HG02763 (cell line): ENCODE measurements at regions not wholly inside any gene's neighbourhood (a gene's known extent, or its start where the extent isn't known, plus 50 kb on each side); places are given as distances from the start of the nearest gene placed in this dataset.

ENCODE experiments used
- ATAC-seq: cut with Tn5 transposase; IDR thresholded peaks from one replicate; pipeline ENCODE4 v1.9.1; 2021; ENCODE audit warnings: mild to moderate bottlenecking, moderate library complexity; ENCODE audit not compliant: unreplicated experiment

- no peak for ATAC-seq
These were observed 61.5 kb upstream of the WLS start for GRCh38 chr1:68293609-68294366.

- ATAC-seq = no peak
These were observed 60.8 kb upstream of the WLS start for GRCh38 chr1:68293122-68293521.

- ATAC-seq = no peak
These were observed 59.5 kb upstream of the WLS start for GRCh38 chr1:68291688-68292384.

- no peak for ATAC-seq
These were observed 54.9 kb upstream of the WLS start for GRCh38 chr1:68287241-68287640.

- ATAC-seq = no peak
These were observed 52.7 kb upstream of the WLS start for GRCh38 chr1:68285046-68285445.

GRCh38 chr1:68281946-68282615, 49.8 kb upstream of the WLS start:
- ATAC-seq = no peak
